Caco-2 (cell line): ENCODE measurements at regions not wholly inside any gene's neighbourhood (a gene's known extent, or its start where the extent isn't known, plus 50 kb on each side); places are given as distances from the start of the nearest gene placed in this dataset.

Experiments
- BruUV-seq: library from RNA; stranded (reverse); fragments of 400-500 nt; replicated peaks from 2 replicates; lab custom pipeline; 2021; lab: Mats Ljungman, UMichigan
- CTCF ChIA-PET: fragments of 300-600 bp; sonication (Branson Sonifier 250); formaldehyde crosslinking; loops from one replicate; lab custom pipeline; 2022; ENCODE audit warnings: antibody characterized with exemption; lab: Charles Lee
- POLR2A ChIA-PET: fragments of 300-600 bp; sonication (Branson Sonifier 250); formaldehyde crosslinking; loops from one replicate; lab custom pipeline; 2022; ENCODE audit warnings: antibody characterized with exemption; lab: Charles Lee
- DNase-seq, 2 experiments: peaks; one replicate each; pipeline versions ENCODE4 v3.0.0 to v3.0.0-alpha.2; 2020 to 2022
- H3K27me3 ChIP-seq: replicated peaks from 2 replicates; pipeline ENCODE4 v1.6.0; 2011; ENCODE audit warnings: low read length; ENCODE audit not compliant: control insufficient read depth, insufficient read depth
- H3K36me3 ChIP-seq: 2 replicates; pipeline ENCODE4 v1.5.1; 2011; ENCODE audit warnings: low read length; ENCODE audit not compliant: control insufficient read depth, insufficient read depth
- H3K4me1 ChIP-seq: fragments of 250-450 bp; sonication (Bioruptor Pico); 2 replicates; pipeline ENCODE4 v1.5.1; 2020; ENCODE audit warnings: mild to moderate bottlenecking
- H3K4me3 ChIP-seq: 2 replicates; pipeline ENCODE4 v1.5.1; 2011; ENCODE audit warnings: low read depth, mild to moderate bottlenecking, control low read depth, low read length
- H3K9me3 ChIP-seq: fragments of 250-450 bp; sonication (Bioruptor Pico); 2 replicates; pipeline ENCODE4 v1.5.1; 2020; ENCODE audit warnings: mild to moderate bottlenecking, moderate library complexity
- H3K27ac Mint-ChIP-seq: one replicate; pipeline ENCODE4 v1.8.0; 2022; ENCODE audit warnings: mixed read lengths; ENCODE audit not compliant: unreplicated experiment
- H3K27me3 Mint-ChIP-seq: one replicate; pipeline ENCODE4 v1.8.0; 2022; ENCODE audit warnings: mixed read lengths; ENCODE audit not compliant: insufficient read depth, unreplicated experiment
- H3K36me3 Mint-ChIP-seq: one replicate; pipeline ENCODE4 v1.8.0; 2022; ENCODE audit warnings: mild to moderate bottlenecking, mixed read lengths; ENCODE audit not compliant: insufficient read depth, unreplicated experiment
- H3K4me1 Mint-ChIP-seq: one replicate; pipeline ENCODE4 v1.8.0; 2022; ENCODE audit warnings: low read depth, mixed read lengths; ENCODE audit not compliant: unreplicated experiment
- H3K4me3 Mint-ChIP-seq: one replicate; pipeline ENCODE4 v1.8.0; 2022; ENCODE audit warnings: mild to moderate bottlenecking, moderate library complexity, mixed read lengths; ENCODE audit not compliant: unreplicated experiment
- H3K9me3 Mint-ChIP-seq: one replicate; pipeline ENCODE4 v1.8.0; 2022; ENCODE audit warnings: mixed read lengths; ENCODE audit not compliant: unreplicated experiment
- intact Hi-C: fragments of 100-400 bp; cut with micrococcal nuclease; formaldehyde crosslinking; loops from one replicate; pipeline ENCODE4 v1.10.0; 2022; ENCODE audit not compliant: unreplicated experiment
- TF ChIP-seq, protein P1 (sequence below), 2 experiments: fragments of 200-600 bp in 1 of 2; IDR thresholded peaks; 1 replicate in 1 of 2; 2 replicates in 1 of 2; pipeline versions ENCODE4 v1.5.1 to v1.8.0; 2011 to 2022; ENCODE audit warnings: antibody characterized with exemption in 1 of 2, control low read depth in 1 of 2, inconsistent platforms in 1 of 2, low read depth in 1 of 2, low read length in 1 of 2, mild to moderate bottlenecking in 1 of 2, moderate library complexity in 1 of 2; ENCODE audit not compliant: insufficient read depth in 1 of 2, severe bottlenecking in 1 of 2, unreplicated experiment in 1 of 2

- TF ChIP-seq, protein P1, sequence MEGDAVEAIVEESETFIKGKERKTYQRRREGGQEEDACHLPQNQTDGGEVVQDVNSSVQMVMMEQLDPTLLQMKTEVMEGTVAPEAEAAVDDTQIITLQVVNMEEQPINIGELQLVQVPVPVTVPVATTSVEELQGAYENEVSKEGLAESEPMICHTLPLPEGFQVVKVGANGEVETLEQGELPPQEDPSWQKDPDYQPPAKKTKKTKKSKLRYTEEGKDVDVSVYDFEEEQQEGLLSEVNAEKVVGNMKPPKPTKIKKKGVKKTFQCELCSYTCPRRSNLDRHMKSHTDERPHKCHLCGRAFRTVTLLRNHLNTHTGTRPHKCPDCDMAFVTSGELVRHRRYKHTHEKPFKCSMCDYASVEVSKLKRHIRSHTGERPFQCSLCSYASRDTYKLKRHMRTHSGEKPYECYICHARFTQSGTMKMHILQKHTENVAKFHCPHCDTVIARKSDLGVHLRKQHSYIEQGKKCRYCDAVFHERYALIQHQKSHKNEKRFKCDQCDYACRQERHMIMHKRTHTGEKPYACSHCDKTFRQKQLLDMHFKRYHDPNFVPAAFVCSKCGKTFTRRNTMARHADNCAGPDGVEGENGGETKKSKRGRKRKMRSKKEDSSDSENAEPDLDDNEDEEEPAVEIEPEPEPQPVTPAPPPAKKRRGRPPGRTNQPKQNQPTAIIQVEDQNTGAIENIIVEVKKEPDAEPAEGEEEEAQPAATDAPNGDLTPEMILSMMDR (IDR thresholded peaks at IDR 0.05; ENCODE audit: insufficient read depth in 1 of 2, low read depth in 1 of 2, low read length in 1 of 2, severe bottlenecking in 1 of 2, unreplicated experiment in 1 of 2): no peak
- CTCF ChIA-PET: no interaction called here
- no peak overlapping the region for H3K4me3 Mint-ChIP-seq
- H3K27me3 ChIP-seq: no peaks in the 10 kb centered on the region
- H3K9me3 ChIP-seq: no peaks in the 10 kb centered on the region
- H3K4me1 ChIP-seq: no peaks in the 10 kb centered on the region
- no peaks in the 10 kb centered on the region for H3K36me3 ChIP-seq
- H3K4me3 ChIP-seq: no peak overlapping the region
- H3K27me3 Mint-ChIP-seq: no peaks in the 10 kb centered on the region
- POLR2A ChIA-PET: no interaction called here
- DNase-seq: peak in 1 of 2 experiments; percentile 17
- no peaks in the 10 kb centered on the region for H3K36me3 Mint-ChIP-seq
- intact Hi-C loops: no loop called here
- H3K4me1 Mint-ChIP-seq: no peaks in the 10 kb centered on the region
- H3K9me3 Mint-ChIP-seq: no peaks in the 10 kb centered on the region
- H3K27ac Mint-ChIP-seq: no peak overlapping the region
- no TSS peak for BruUV-seq
These were observed 2660.1 kb upstream of the PCDH20 start for GRCh38 chr13:64075543-64076271.

- Mint-ChIP-seq H3K4me1 (no peaks in the 10 kb centered on the region), H3K27ac (no peak overlapping the region), H3K36me3 (no peaks in the 10 kb centered on the region), H3K9me3 (no peaks in the 10 kb centered on the region), H3K27me3 (no peaks in the 10 kb centered on the region), H3K4me3 (no peak overlapping the region)
- DNase-seq: no peak
- TF ChIP-seq, protein P1 (IDR thresholded peaks at IDR 0.05; ENCODE audit: insufficient read depth in 1 of 2, low read depth in 1 of 2, low read length in 1 of 2, severe bottlenecking in 1 of 2, unreplicated experiment in 1 of 2): no peak
- Histone ChIP-seq H3K9me3 (no peaks in the 10 kb centered on the region), H3K36me3 (no peaks in the 10 kb centered on the region), H3K4me3 (no peak overlapping the region), H3K27me3 (no peaks in the 10 kb centered on the region), H3K4me1 (no peaks in the 10 kb centered on the region)
- CTCF ChIA-PET: no interaction called here
- intact Hi-C loops: no loop called here
- no TSS peak for BruUV-seq
- POLR2A ChIA-PET: no interaction called here
These were observed 2659.4 kb upstream of the PCDH20 start for GRCh38 chr13:64074971-64075474.

DNA sequence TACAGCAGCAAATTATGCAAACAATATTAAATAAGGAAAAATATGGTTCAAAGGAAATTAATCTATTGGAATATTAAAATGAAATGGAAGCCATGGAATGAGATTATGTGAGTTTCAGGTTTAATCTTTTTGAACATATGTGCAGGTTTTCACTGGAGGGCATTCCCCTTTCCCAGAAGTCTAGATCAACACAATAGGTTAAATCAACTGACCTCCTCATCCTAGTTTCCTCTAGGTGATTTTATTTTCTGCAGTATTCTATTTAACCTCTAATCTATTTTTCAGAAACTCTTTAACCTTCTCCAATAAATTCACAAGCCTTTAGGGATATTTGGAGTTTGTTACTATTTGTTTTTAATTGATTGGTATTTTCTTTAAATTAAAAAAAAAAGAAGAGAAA, 2657.6 kb upstream of the PCDH20 start:
- no TSS peak for BruUV-seq
- Mint-ChIP-seq H3K27me3 (no peaks in the 10 kb centered on the region), H3K4me3 (no peak overlapping the region), H3K4me1 (no peaks in the 10 kb centered on the region), H3K36me3 (no peaks in the 10 kb centered on the region), H3K9me3 (no peaks in the 10 kb centered on the region), H3K27ac (no peak overlapping the region)
- ChIA-PET CTCF (no interaction called here), POLR2A (no interaction called here)
- Histone ChIP-seq H3K4me1 (no peaks in the 10 kb centered on the region), H3K36me3 (no peaks in the 10 kb centered on the region), H3K9me3 (no peaks in the 10 kb centered on the region), H3K27me3 (no peaks in the 10 kb centered on the region), H3K4me3 (no peak overlapping the region)
- intact Hi-C loops: no loop called here
- TF ChIP-seq, protein P1 (IDR thresholded peaks at IDR 0.05; ENCODE audit: insufficient read depth in 1 of 2, low read depth in 1 of 2, low read length in 1 of 2, severe bottlenecking in 1 of 2, unreplicated experiment in 1 of 2): no peak
- no peak for DNase-seq
